GM21528 (cell line): ENCODE measurements at regions not wholly inside any gene's neighbourhood (a gene's known extent, or its start where the extent isn't known, plus 50 kb on each side); places are given as distances from the start of the nearest gene placed in this dataset.

Source experiments
- ATAC-seq: cut with Tn5 transposase; IDR thresholded peaks from one replicate; pipeline ENCODE4 v1.9.1; 2021; ENCODE audit warnings: mild to moderate bottlenecking, moderate library complexity; ENCODE audit not compliant: unreplicated experiment, low FRiP score

DNA sequence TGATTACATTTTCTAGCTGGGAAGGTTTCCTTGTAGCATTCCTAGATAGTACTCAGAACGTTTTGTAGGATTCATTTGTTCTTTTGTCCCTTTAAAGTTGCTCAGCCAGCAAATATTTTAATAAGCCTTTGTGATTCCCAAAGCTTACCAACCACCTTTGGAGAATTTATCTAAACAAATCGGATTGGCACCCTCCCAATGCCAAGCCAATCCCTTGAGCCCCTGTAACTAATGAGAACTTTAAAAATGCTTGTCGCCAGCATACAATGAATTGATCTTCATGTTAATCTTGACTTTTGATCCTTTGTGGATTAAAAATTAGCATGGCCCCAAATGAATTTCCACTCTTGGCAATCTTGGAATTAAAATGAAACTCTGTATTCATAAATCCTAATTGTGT lies 559.5 kb downstream of the UTRN start:
- ATAC-seq: no peak

DNA sequence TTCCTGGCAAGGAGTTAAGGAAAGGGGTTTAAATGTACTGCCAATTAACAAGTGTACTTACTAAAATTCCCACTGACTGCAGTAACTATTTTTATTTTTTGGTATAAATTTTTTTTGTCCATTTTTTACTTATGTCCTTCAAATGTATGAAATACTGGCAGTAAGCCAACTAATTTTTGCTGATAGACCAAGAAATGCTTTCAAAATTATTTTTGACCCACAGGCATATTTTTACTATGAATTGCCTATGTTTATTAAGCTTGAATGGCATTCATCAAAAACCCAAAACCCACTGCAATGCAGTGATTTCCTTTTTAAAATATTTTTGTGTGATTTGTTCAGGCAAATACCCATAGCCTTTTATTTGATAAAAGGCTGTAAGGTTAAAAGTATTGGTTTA lies 560.1 kb downstream of the UTRN start:
- no peak for ATAC-seq

DNA sequence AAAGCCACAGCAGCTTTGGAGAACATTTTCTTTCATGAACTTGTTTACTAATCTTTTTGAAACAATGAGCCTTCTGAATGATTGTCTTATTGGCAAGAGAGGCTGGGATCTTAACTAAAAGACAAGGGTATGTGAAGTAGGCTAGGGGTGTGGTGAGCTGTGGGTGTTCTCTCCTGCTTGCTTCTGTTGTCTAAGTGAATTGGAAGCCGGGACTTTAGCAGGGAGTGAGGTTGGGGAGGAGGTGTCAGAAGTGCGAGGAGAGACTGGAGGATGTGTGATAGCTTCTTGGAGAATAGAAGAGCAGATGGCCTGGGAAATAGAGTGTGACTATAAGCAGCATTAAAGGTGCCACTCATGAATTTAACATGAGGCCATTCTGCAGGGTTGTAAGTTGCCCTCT lies 562.8 kb downstream of the UTRN start:
- ATAC-seq: no peak

DNA sequence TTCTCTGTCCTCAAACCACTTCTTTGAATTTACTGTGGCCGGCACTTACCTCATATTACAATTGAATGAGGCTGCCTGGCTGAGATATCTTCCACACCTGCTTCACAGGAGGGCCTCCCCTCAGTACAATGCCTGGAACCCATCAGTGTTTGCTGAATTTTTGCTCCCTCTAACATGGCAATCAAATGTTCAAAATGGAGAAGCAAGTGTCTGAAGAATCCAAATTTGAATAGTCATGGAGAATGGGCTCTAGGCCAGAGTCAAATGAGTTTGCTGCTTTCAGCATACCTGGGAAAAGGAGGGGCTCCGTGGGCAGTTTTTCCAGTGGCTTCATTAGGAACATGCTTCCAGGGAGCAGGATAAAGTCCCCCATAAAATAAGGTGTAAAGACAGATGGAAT lies 564.8 kb downstream of the UTRN start:
- no peak for ATAC-seq

DNA sequence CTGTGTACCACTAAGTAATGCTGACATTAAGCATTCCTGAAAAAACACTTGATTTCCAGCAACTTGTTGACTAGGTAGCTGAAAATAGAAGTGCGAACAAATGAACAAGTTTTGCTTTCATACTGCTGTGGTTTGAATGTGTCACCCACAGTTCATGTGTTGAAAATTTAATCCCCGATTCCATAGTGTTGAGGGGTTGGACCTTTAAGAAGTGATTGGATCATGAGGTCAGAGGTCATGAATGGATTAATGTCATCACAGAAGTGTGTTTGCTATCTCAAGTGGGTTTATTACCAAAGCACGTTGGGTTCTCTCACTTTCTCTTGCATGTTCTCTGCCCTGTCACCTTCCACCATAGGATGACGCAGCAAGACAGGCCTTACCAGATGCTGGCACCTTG lies 568.5 kb downstream of the UTRN start:
- ATAC-seq: no peak

DNA sequence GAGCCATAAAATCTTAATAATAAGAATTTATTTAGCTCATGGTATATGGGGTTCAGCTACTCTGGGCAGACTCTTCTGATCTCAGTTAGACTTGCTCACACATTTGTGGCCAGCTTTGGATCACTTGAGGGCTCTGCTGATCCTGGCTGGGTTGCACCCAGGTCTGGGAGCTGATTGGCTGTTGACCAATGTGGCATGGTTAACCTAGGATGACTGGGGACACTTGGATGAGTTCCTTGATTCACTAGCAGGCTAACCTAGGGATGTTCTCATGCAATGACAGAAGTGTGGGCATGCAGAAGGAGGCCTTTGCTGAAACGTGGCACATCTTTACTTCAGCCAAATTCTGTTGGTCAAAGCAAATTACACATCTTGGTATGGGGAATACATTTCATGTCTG lies 569.5 kb downstream of the UTRN start:
- no peak for ATAC-seq

DNA sequence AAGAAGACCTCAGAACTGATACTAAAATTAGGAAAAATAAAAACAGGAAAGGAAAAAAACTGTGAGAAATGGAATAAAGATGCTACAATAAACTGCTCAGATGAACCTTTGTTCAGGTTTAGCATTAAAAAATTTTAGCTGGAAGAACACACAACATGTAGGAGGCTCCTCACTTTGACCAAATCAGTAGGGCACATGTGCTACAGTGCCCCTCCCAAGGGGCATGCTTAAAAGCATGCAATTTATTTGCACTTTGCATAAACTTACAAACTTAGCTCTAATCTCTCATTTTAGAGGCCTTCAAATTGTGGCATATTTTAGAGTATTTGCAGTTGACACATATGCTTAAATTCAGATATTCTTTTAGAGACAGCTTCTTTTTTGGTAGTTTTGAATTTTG lies 570.2 kb downstream of the UTRN start:
- ATAC-seq: no peak

DNA sequence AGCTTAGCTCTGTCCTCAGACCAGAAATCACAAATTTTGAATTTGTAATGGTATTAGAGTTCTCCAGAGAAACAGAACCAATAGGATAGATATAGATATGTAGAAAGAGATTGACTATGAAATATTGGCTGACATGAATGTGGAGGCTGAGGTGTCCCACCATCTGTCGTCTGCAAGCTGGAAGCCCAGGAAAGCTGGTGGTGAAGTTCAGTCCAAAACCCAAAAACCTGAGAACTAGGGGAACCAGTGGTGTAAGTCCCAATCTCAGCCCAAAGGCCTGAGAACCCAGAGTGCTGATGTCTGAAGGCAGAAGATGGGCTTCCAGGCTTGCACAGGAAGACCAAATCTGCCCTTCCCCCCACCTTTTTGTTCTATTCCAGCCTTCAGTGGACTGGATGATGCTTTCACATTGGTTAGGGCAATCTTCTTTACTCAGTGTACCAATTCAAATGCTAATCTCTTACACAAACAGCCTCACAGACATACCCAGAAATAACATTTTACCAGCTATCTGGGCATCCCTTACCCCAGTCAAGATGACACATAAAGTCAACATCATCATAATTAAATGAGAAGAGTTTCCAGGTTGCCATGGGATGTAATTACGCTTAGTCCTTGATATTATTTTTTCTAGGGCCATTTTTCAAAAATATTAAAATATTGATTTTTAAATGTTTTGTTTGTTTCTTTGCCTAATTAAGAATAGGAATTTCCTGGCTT lies 570.8 kb downstream of the UTRN start:
- no peak for ATAC-seq

DNA sequence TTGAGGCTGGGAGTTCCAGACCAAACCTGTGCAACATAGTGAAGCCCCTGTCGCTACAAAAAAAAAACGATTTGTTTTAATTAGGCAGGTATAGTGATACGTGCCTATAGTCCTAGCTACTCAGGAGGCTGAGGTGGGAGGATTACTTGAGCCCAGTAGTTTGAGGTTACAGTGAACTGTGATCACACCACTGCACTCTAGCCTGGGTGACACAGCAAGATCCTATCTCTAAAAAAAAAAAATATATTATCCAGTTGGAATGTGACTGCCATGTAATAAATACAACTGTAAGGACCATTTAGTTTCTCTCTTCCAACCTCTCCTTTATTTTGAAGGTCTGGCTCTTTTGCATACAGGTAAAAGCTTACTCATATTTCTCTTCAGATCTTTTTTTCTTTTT lies 571.5 kb downstream of the UTRN start:
- no peak for ATAC-seq

DNA sequence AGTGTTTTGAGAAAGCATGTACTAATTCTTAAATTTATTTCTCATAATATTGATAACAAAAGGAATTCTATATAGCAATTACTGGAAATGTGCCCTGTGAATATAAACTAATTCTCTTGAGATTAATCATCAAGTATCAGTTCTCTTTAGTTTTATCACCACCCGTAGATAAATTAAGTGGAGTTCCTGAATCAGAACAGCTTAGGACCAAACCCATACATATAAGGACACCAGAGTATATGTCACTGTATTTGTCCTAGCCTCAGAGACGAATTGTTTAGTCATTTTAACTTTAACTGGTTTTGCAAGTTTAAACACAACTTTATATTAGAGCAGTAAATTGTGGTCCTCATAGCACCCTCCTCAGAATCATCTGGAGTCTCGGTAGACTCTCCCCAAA lies 572.0 kb downstream of the UTRN start:
- ATAC-seq: no peak

DNA sequence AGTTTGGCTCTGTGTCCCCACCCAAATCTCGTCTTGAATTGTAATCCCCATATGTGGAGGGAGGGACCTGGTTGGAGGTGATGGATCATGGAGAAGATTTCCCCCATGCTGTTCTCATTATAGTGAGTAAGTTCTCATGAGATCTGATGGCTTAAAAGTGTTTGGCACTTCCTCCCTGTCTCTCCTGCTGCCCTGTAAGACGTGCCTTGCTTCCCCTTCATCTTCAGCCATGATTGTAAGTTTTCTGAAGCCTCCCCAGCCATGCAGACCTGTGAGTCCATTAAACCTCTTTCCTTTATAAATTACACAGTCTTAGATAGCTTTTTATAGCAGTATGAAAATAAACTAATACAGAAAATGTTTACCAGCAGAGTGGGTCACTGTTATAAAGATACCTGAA lies 577.6 kb downstream of the UTRN start:
- no peak for ATAC-seq

DNA sequence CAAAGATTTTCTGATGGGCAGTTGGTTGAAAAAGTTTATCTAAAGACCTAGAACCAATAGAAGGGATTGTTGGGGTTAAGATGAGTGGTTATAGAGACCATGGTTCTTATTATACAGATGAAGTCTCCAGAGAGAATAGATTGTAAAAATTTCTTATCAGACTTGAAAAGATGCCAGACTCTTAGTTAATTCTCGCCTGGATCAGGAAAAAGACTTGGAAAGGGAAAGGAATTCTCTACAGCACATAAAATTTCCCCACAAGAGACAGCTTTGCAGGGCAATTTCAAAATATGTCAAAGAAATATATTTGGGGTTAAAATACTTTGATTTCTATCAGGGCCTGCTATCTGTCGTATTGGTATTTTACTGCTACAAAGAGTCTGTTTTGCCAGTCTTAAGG lies 582.6 kb downstream of the UTRN start:
- ATAC-seq: no peak

DNA sequence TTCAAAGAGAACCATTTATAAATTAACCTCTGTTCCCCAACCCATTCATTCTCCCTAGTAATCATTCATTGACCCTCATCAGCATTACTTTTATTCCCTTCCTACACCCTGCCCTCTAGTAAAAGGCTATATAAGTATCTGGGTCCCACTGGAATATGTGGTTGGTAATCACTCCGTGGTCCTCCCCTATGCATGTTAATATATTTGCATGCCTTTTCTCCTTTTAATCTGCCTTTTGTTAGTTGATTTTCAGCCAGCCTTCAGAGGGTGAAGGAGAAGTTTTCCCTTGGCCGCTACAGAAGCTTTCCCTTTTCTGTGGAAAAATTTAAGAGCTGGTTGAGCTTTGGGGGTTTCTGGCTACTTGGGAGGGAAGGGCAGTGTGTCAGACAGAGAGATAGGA lies 585.6 kb downstream of the UTRN start:
- ATAC-seq: no peak

DNA sequence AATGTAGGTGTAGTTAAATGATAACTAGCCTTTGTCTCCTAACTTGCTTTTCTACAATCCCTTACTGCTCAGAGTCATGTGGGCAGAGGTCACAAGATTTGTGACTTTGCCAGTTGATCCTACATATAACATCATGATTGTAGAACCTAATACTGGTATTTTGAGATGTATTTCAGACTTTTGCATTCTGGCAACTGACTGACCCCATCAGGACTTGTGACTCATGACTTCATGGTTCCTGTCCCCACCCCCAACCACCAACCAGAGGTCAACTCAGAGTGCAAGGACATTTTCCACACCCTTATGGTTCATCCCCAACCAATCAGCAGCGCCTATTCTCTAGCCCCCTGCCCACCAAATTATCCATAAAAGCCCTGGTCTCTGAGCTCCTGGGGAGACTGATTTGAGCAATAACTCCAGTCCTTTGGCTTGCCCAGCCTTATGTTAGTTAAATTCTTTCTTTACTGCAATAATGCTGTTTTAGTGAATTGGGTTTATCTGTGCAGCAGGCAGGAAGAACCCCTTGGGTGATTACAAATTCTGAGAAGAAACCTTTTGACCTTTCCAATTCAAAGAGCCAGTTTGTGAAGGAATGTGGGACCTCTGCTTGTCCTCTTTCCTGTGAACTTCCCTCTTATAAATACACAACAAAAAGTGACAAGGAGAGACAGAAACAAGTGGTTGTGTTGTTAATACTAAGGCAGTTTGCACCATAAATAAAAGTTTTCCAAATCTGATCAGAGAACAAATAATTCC lies 588.7 kb downstream of the UTRN start:
- no peak for ATAC-seq

DNA sequence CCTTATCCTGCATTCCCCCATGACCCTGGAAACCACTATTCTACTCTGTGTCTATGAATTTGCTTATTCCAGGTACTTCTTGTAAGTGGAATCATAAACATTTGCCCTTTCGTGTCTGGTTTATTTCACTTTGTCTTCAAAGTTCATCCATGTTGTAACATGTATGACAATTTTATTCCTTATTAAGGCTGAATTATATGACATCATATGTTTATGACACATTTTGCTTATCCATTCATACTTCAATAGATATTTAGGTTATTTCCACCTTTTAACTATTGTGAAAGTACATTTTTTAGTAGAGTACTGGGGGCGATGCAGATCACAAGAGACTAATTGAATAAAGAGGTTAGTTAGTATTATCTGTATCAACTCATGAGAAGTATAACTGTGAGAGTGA lies 591.6 kb downstream of the UTRN start:
- ATAC-seq: no peak

DNA sequence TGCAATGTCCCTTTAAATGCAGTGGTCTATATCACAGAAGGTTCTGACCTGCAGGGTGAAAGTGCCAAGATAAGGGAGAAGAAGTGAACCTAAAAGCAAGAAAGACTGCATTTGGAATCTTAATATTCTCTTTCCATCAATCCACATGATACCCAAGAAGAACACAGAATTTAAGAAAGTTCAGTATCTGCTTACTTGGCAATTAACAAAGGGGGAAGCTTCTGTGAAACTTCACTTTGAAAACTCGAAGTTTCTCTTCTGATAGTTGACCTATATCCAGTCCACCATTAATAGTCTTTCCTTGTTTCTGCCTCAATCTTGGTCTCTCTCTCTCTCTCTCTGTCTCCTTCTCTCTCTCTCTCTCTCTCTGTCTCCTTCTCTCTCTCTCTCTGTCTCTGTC lies 592.0 kb downstream of the UTRN start:
- ATAC-seq: no peak

DNA sequence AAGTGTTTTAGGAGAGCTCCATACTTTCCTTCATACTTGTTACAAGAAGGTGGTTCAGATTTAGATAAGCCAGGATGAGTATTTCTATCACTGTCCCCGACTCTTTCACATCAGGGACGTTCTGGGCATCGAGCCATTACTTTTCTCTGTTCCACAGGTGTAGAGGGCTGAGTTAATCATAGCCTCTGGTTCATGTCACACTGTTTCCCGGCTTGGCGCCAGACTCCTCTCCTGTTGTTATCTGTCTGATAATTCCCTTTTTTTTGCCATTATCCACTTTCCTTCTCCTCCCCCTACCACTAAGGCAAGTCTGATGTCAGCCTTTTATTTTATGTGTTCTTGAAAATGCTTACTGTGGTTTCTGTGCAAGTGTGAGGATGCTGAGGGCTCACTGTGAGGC lies 593.4 kb downstream of the UTRN start:
- ATAC-seq: no peak

DNA sequence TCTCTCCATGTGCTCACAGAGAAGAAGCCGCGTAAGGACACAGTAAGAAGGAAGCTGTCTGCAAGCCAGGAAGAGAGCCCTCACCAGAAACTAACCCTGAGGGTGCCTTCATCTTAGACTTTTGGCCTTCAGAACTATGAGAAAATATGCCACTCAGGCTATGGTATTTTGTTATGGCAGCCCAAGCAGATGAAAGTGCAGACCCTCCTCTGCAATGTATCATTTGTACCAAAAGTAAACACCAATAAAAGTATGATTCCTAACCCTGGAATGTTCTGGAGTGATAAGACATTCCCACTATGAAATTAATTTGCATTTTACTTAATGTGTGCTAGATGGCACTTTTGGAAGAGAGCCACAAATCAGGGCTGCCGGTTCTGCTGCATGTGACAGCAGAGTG lies 594.3 kb downstream of the UTRN start:
- no peak for ATAC-seq

DNA sequence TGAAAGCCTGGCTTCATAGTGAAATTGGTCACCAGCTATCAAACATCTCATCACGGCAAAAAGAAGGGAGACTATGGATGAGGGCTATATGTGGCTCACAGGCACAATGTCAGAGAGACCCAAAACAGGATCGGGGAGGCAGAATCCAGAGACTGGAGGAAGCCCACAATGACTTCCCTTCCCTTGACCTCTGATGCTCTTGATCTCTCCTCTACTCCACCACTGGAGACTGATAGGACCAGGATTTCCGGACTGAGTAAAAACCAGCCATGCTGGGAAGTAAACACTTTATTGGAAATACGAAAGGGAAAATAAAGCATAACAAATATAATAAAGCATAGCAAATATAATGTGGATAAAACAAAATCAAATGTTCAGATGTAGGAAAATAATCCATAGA lies 597.3 kb downstream of the UTRN start:
- ATAC-seq: no peak

DNA sequence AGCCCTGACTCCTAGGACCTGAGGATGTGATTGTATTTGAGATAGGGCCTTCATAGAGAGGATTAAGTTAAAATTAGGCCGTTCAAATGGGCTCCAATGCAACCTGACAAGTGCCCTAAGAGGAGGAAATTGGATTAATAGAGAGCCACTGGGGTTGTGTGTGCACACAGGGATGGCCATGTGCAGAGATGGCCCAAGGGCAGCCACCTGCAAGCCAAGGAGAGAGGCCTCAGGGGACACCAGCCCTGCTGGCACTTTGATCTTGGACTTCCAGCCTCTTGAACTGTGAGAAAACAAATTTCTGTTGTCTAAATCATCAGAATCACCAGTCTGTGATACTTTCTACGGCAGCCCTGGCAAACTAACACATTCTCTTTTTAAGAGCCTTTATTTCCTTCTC lies 598.8 kb downstream of the UTRN start:
- ATAC-seq: no peak

DNA sequence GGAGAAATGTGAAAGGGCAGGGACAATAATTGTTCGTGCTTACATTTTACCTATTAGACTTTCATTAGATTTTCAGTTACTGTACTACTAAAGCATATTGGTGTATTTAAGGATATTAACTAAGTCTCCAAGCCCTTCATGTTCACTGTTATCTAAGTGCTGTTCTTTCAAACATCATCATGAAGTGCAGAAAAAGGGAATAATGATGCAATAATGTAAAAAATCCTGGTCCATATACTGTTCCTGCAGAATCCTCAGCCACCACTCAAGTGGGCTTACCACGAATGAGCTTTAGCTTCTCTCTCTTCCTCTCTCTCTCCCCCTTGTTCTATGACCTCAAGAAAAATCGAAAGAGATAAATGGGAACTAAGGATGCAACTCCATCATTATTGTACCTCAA lies 600.7 kb downstream of the UTRN start:
- no peak for ATAC-seq

DNA sequence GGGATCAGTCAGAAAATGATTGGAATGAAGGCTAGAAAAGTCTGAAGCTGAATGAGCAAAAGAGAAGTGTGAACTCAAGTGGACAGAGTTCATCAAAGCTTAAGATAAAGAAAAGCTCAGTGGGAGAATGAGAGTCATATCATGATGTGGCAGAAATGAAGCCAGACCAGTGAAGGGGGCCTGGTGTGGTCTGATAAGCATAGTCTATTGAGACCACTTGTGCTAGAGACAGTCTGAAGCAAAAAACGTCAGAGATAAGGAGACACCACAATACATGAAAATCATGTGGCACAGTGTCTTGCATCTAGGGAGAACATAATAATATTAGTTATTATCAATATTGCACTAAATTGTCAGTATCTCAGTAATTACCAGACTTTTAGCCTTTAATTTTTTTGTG lies 601.5 kb downstream of the UTRN start:
- no peak for ATAC-seq
